ENCODE measurements at regions not wholly inside any gene's neighbourhood (a gene's known extent, or its start where the extent isn't known, plus 50 kb on each side); places are given as distances from the start of the nearest gene placed in this dataset.

- TF ChIP-seq POLR2A (IDR thresholded peaks at IDR 0.05; ENCODE audit: extremely low read depth, insufficient read length) (no peak), CTCF (IDR thresholded peaks at IDR 0.05; ENCODE audit: low read depth, low read length) (no peak)
Measured at GRCh38 chr12:127760357-127760756, 506.6 kb upstream of the TMEM132C start.
